PC-3 (cell line): ENCODE measurements at regions not wholly inside any gene's neighbourhood (a gene's known extent, or its start where the extent isn't known, plus 50 kb on each side); places are given as distances from the start of the nearest gene placed in this dataset.
"Not testable (repeated sequence)": the region's sequence is repeated elsewhere in the genome, so short reads cannot be mapped to it uniquely, and the experiment has no call there.

Experiments
- ATAC-seq: fragments of 200-7000 bp; cut with Tn5 transposase; 2 replicates; pipeline ENCODE4 v1.9.1; 2020; ENCODE audit warnings: mild to moderate bottlenecking, moderate library complexity
- BruUV-seq: library from RNA; stranded (reverse); fragments of 400-500 nt; replicated peaks from 2 replicates; lab custom pipeline; 2021; lab: Mats Ljungman, UMichigan
- CTCF ChIA-PET: fragments of 300-600 bp; sonication (Branson Sonifier 250); formaldehyde crosslinking; loops from one replicate; lab custom pipeline; 2022; ENCODE audit warnings: antibody characterized with exemption; lab: Charles Lee
- POLR2A ChIA-PET: fragments of 300-600 bp; sonication (Branson Sonifier 250); formaldehyde crosslinking; loops from one replicate; lab custom pipeline; 2022; ENCODE audit warnings: antibody characterized with exemption; ENCODE audit not compliant: unreplicated experiment; lab: Charles Lee
- DNase-seq: peaks from one replicate; pipeline ENCODE4 v3.0.0-alpha.2; 2015
- H2AFZ ChIP-seq: fragments of 300-600 bp; sonication (generic); 2 replicates; pipeline ENCODE4 v1.6.0; 2016; ENCODE audit warnings: antibody characterized with exemption, low read length
- H3F3A ChIP-seq: fragments of 300-600 bp; sonication (generic); one replicate; pipeline ENCODE4 v1.6.0; 2017; ENCODE audit warnings: antibody characterized with exemption, low read length, control low read depth, mild to moderate bottlenecking; ENCODE audit not compliant: unreplicated experiment
- H3K27ac ChIP-seq: fragments of 300-600 bp; sonication (generic); 2 replicates; pipeline ENCODE4 v1.5.1; 2016; ENCODE audit warnings: mild to moderate bottlenecking, low read length
- H3K27me3 ChIP-seq: fragments of 300-600 bp; sonication (generic); 2 replicates; pipeline ENCODE4 v1.6.1; 2016; ENCODE audit warnings: low read length, mixed read lengths
- H3K36me3 ChIP-seq: fragments of 300-600 bp; sonication (generic); 2 replicates; pipeline ENCODE4 v1.6.1; 2016; ENCODE audit warnings: low read depth, mixed run types, low read length, mixed read lengths
- H3K4me1 ChIP-seq: fragments of 300-600 bp; sonication (generic); 2 replicates; pipeline ENCODE4 v1.5.1; 2016; ENCODE audit warnings: low read length; ENCODE audit not compliant: insufficient read depth
- H3K4me2 ChIP-seq: fragments of 300-600 bp; sonication (generic); 2 replicates; pipeline ENCODE4 v1.6.0; 2016; ENCODE audit warnings: low read length
- H3K4me3 ChIP-seq: fragments of 300-600 bp; sonication (generic); 2 replicates; pipeline ENCODE4 v1.5.1; 2016; ENCODE audit warnings: mild to moderate bottlenecking, low read length, mixed read lengths
- H3K79me2 ChIP-seq: fragments of 300-600 bp; sonication (generic); 2 replicates; pipeline ENCODE4 v1.6.1; 2017; ENCODE audit warnings: low read length, mixed read lengths
- H3K9ac ChIP-seq: fragments of 300-600 bp; sonication (generic); 2 replicates; pipeline ENCODE4 v1.6.0; 2016; ENCODE audit warnings: mild to moderate bottlenecking, low read length
- H3K9me2 ChIP-seq: fragments of 300-600 bp; sonication (generic); replicated peaks from 2 replicates; pipeline ENCODE4 v1.6.1; 2016; ENCODE audit warnings: mixed run types, low read length, mixed read lengths
- H3K9me3 ChIP-seq: fragments of 300-600 bp; sonication (generic); 2 replicates; pipeline ENCODE4 v1.6.1; 2016; ENCODE audit warnings: low read length, mixed read lengths
- H4K20me1 ChIP-seq: fragments of 300-600 bp; sonication (generic); 2 replicates; pipeline ENCODE4 v1.6.1; 2016; ENCODE audit warnings: low read length, mixed read lengths
- CTCF ChIP-seq: fragments of 300-600 bp; sonication (generic); conservative IDR thresholded peaks from 2 replicates; pipeline ENCODE4 v1.5.1; 2017; ENCODE audit warnings: antibody characterized with exemption, low read depth, mild to moderate bottlenecking, low read length
- EZH2 ChIP-seq: fragments of 300-600 bp; sonication (generic); IDR thresholded peaks from one replicate; pipeline ENCODE4 v1.6.1; 2017; ENCODE audit warnings: antibody characterized with exemption, mild to moderate bottlenecking, low read length; ENCODE audit not compliant: unreplicated experiment
- EZH2phosphoT487 ChIP-seq: fragments of 300-600 bp; sonication (generic); IDR thresholded peaks from 2 replicates; pipeline ENCODE4 v1.6.1; 2018; ENCODE audit warnings: mild to moderate bottlenecking, antibody characterized with exemption, low read length, borderline replicate concordance
- intact Hi-C: fragments of 100-400 bp; cut with micrococcal nuclease; formaldehyde crosslinking; loops from 2 replicates; pipeline ENCODE4 v1.9.0; 2023

- Histone ChIP-seq H3K79me2 (no peaks in the 10 kb centered on the region), H2AFZ (no peak overlapping the region), H3K4me1 (no peaks in the 10 kb centered on the region), H3F3A (no peaks in the 10 kb centered on the region), H3K27me3 (no peaks in the 10 kb centered on the region), H3K9ac (no peak overlapping the region), H3K4me3 (no peak overlapping the region), H3K36me3 (no peaks in the 10 kb centered on the region), H3K9me2 (no peaks in the 10 kb centered on the region), H3K4me2 (no peak overlapping the region), H4K20me1 (no peaks in the 10 kb centered on the region), H3K9me3 (no peaks in the 10 kb centered on the region), H3K27ac (no peak overlapping the region)
- intact Hi-C loops = no loop called here
- TF ChIP-seq CTCF = no peak
- TF ChIP-seq EZH2phosphoT487 = no peak
- no peak for TF ChIP-seq EZH2
- ATAC-seq (no peak), DNase-seq (no peak)
- BruUV-seq = no TSS peak
- POLR2A ChIA-PET = no interaction called here
- CTCF ChIA-PET = no interaction called here
Observed at GRCh38 chr4:91684955-91685354, 618.8 kb upstream of the GRID2 start.

DNA sequence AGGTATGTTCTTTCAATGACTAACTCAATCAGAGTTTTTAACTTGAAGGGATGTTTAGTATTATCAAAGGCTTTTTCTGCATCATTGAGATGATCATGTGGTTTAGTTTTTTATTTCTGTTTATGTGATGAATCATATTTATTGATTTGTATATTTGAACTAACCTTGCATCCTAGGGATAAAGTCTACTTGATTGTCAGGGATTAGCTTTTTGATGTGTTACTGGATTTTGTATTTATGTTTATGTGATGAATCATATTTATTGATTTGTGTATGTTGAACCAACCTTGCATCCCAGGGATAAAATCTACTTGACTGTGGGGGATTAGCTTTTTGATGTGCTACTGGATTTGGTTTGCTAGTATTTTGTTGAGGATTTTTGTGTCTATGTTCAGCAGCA, 615.4 kb upstream of the GRID2 start:
- Histone ChIP-seq H3F3A (no peaks in the 10 kb centered on the region), H3K9me2 (no peaks in the 10 kb centered on the region), H3K4me1 (no peaks in the 10 kb centered on the region), H3K4me3 (no peak overlapping the region), H3K9me3 (no peaks in the 10 kb centered on the region), H3K27ac (no peak overlapping the region), H3K27me3 (no peaks in the 10 kb centered on the region), H4K20me1 (no peaks in the 10 kb centered on the region), H3K79me2 (no peaks in the 10 kb centered on the region), H3K4me2 (no peak overlapping the region), H3K36me3 (no peaks in the 10 kb centered on the region), H2AFZ (no peak overlapping the region), H3K9ac (no peak overlapping the region)
- ATAC-seq = no peak
- intact Hi-C loops = no loop called here
- BruUV-seq = no TSS peak
- CTCF ChIA-PET = no interaction called here
- POLR2A ChIA-PET = no interaction called here
- no peak for DNase-seq
- no peak for TF ChIP-seq CTCF
- no peak for TF ChIP-seq EZH2phosphoT487
- no peak for TF ChIP-seq EZH2

- H3K9me3 ChIP-seq, H3K4me3 ChIP-seq, H3K27me3 ChIP-seq, ATAC-seq, H2AFZ ChIP-seq, H3K9ac ChIP-seq, BruUV-seq, H3F3A ChIP-seq, POLR2A ChIA-PET, H3K36me3 ChIP-seq, intact Hi-C loops, CTCF ChIA-PET, H3K4me2 ChIP-seq, H3K9me2 ChIP-seq, DNase-seq, H3K79me2 ChIP-seq, H3K4me1 ChIP-seq, H3K27ac ChIP-seq, H4K20me1 ChIP-seq: not testable (repeated sequence)
Observed at GRCh38 chr4:91699691-91700090, 604.1 kb upstream of the GRID2 start.
